ENCODE measurements at regions not wholly inside any gene's neighbourhood (a gene's known extent, or its start where the extent isn't known, plus 50 kb on each side); places are given as distances from the start of the nearest gene placed in this dataset.
"Not testable (repeated sequence)": the region's sequence is repeated elsewhere in the genome, so short reads cannot be mapped to it uniquely, and the experiment has no call there.

DNA sequence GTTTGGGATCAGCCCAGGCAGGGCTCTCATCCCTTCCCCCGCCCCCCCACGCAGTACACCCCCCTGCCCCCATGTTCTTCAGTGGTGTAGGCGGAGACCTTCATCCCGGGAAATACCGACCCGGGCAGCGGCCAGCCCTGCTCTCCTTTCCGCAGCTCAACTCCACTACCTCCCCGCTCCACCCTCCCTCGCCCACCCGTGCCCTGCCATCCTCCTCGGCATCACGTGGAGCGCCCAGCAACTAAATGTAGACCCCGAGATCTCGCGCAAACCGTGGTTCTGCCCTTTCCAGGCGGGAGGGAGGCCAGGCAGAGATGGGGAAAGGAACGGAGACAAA, 1932.2 kb upstream of the DEFB115 start:
- ChIA-PET CTCF (no interaction called here), POLR2A (no interaction called here)
- TF ChIP-seq, protein P1, sequence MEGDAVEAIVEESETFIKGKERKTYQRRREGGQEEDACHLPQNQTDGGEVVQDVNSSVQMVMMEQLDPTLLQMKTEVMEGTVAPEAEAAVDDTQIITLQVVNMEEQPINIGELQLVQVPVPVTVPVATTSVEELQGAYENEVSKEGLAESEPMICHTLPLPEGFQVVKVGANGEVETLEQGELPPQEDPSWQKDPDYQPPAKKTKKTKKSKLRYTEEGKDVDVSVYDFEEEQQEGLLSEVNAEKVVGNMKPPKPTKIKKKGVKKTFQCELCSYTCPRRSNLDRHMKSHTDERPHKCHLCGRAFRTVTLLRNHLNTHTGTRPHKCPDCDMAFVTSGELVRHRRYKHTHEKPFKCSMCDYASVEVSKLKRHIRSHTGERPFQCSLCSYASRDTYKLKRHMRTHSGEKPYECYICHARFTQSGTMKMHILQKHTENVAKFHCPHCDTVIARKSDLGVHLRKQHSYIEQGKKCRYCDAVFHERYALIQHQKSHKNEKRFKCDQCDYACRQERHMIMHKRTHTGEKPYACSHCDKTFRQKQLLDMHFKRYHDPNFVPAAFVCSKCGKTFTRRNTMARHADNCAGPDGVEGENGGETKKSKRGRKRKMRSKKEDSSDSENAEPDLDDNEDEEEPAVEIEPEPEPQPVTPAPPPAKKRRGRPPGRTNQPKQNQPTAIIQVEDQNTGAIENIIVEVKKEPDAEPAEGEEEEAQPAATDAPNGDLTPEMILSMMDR (IDR thresholded peaks at IDR 0.05; ENCODE audit: insufficient read depth, low read depth, low read length), result no peak
- no peak overlapping the region for H3K4me3 ChIP-seq (ENCODE audit: low read depth, low read length)
- H3K36me3 ChIP-seq (ENCODE audit: control insufficient read depth, insufficient read depth, low read length), result no peaks in the 10 kb centered on the region
- H3K27me3 ChIP-seq (ENCODE audit: control insufficient read depth, insufficient read depth, low read length), result no peaks in the 10 kb centered on the region
- no peak for DNase-seq (ENCODE audit: low read depth)

DNA sequence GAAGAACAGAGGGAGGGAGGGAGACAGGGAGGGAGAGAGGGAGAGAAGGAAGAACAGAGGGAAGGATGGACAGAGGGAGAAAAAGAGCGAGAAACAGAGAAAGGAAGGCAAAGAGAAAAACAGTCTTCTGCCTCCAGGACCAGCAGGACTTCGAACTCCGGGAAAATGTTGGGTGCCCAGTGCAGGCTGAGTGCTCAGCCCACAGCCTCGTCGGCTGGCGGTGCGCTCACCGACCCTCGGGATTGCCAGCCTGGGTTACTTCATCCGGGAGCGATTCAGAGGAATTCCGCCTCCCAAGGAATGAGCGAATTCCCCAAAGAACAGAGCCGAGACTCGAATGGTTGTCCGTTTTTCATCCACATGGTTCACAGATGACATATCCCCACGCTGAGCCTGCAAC, 1931.7 kb upstream of the DEFB115 start:
- H3K4me3 ChIP-seq (ENCODE audit: low read depth, low read length); H3K36me3 ChIP-seq (ENCODE audit: control insufficient read depth, insufficient read depth, low read length); POLR2A ChIA-PET; DNase-seq (ENCODE audit: low read depth); H3K27me3 ChIP-seq (ENCODE audit: control insufficient read depth, insufficient read depth, low read length); CTCF ChIA-PET: not testable (repeated sequence)

DNA sequence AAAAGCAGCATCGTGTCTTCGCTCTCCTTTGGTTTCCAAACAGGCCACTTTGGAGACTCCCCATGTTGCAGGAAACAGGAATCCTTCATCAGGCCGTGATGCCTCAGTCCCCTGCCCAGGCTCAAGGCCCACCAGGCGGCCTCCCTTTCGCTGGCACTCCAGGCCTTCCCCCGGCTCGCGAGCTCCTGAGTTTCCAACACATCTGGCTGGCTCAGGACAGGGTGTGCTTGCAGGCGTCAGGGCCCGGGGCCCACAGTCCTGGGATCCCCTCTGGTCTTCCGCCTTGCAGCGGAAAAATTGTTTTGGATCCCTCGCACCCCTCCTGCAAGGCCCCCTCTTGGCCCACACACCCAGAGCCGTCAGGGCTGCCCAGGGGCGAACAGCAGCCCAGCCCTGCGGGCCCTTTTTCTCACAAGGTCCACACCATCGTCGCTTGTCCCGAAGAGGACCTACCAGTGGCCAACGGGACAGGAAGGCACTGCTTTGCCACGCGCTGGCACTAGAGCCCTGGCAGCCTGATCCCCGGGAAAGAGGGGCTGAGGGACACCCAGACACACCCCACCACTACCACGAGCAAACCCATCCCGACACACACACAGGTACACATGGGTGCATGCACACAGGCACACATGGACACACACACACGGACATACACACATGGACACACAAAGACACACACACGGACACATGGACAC, 1930.9 kb upstream of the DEFB115 start:
- Histone ChIP-seq H3K27me3 (ENCODE audit: control insufficient read depth, insufficient read depth, low read length) (no peaks in the 10 kb centered on the region), H3K4me3 (ENCODE audit: low read depth, low read length) (no peak overlapping the region), H3K36me3 (ENCODE audit: control insufficient read depth, insufficient read depth, low read length) (no peaks in the 10 kb centered on the region)
- TF ChIP-seq, protein P1 (IDR thresholded peaks at IDR 0.05; ENCODE audit: insufficient read depth, low read depth, low read length), result no peak
- no peak for DNase-seq (ENCODE audit: low read depth)
- ChIA-PET CTCF (no interaction called here), POLR2A (no interaction called here)

DNA sequence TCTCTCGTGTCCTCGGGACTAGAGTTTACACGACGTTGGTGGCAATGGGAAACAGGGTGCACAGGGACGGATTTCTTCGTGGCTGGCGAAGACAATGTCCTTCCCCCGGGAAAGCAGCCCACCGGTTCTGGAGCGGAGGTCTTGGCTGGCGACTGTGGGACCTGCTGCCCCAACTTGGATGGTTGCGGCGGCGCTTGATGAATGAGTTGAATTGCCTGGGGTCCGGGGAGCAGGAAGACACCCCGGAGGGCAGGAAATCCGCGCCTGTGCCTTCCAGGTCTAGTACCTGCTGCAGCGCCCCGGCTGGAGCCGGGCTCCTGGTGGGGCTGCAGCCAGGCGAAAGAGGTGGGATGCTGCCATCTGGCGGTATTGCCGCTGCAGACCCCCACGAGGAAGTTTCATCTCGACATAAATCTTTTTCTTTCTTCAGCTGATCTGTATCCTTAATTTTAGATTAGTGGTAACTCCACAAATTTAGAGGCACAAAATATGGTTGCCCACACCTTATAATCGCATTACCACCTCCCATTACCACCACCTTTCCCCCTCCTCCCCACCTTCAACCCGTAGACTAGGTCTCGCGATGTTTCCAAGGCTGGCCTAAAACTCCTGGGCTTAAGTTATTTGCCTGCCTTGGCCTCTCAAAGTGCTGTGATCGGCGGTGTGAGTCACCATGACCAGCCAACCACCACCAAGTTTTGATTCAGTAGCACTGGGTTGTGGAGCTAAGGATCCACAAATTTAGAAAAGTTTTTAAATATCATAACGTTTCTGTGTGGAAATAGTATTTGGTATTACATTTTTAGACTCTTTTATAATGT, 1929.7 kb upstream of the DEFB115 start:
- POLR2A ChIA-PET; H3K27me3 ChIP-seq (ENCODE audit: control insufficient read depth, insufficient read depth, low read length); H3K4me3 ChIP-seq (ENCODE audit: low read depth, low read length); H3K36me3 ChIP-seq (ENCODE audit: control insufficient read depth, insufficient read depth, low read length); CTCF ChIA-PET; DNase-seq (ENCODE audit: low read depth): not testable (repeated sequence)

DNA sequence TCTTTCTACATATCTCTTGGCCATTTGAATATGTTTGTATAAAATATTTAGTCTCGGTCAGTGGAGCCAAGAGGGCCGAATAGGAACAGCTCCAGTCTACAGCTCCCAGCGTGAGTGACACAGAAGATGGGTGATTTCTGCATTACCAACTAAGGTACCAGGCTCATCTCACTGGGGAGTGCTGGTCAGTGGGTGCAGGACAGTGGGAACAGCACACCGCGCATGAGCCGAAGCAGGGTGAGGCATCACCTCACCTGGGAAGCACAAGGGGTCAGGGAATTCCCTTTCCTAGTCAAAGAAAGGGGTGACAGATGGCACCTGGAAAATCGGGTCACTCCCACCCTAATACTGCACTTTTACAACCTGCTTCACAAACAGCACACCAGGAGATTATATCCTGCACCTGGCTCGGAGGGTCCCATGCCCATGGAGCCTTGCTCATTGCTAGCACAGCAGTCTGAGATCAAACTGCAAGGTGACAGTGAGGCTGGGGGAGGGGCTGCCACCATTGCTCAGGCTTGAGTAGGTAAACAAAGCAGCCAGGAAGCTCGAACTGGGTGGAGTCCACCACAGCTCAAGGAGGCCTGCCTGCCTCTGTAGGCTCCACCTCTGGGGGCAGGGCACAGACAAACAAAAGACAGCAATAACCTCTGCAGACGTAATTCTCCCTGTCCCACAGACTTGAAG, 1926.9 kb upstream of the DEFB115 start:
- CTCF ChIA-PET, result not testable (repeated sequence)

DNA sequence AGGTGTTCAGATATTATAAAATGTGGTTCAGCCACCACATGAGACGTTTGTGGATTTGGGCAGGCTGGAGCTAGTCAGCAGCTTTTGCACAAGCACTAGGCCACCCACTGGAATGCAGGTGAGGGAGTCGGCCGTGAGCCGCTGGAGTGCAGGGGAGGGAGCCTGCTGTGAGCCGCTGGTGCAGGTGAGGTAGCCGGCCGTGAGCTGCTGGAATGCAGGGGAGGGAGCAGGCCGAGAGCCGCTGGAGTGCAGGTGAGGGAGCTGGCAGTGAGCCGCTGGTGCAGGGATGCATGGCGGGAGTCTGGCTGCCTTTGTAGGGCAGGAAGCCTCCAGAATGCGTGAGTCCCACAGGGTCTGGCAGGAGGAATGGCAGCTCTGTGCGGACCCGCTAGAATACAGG, 1907.6 kb upstream of the DEFB115 start:
- Histone ChIP-seq H3K4me3 (ENCODE audit: low read depth, low read length) (no peak overlapping the region), H3K36me3 (ENCODE audit: control insufficient read depth, insufficient read depth, low read length) (no peaks in the 10 kb centered on the region), H3K27me3 (ENCODE audit: control insufficient read depth, insufficient read depth, low read length) (no peaks in the 10 kb centered on the region)
- TF ChIP-seq, protein P1 (IDR thresholded peaks at IDR 0.05; ENCODE audit: insufficient read depth, low read depth, low read length), result no peak
- POLR2A ChIA-PET, result no interaction called here
- no peak for DNase-seq (ENCODE audit: low read depth)
- CTCF ChIA-PET, result no interaction called here

More for the DNA sequence above, 1926.9 kb upstream of the DEFB115 start:
- H3K27me3 ChIP-seq (ENCODE audit: control insufficient read depth, insufficient read depth, low read length); H3K36me3 ChIP-seq (ENCODE audit: control insufficient read depth, insufficient read depth, low read length); H3K4me3 ChIP-seq (ENCODE audit: low read depth, low read length); DNase-seq (ENCODE audit: low read depth); POLR2A ChIA-PET: not testable (repeated sequence)

DNA sequence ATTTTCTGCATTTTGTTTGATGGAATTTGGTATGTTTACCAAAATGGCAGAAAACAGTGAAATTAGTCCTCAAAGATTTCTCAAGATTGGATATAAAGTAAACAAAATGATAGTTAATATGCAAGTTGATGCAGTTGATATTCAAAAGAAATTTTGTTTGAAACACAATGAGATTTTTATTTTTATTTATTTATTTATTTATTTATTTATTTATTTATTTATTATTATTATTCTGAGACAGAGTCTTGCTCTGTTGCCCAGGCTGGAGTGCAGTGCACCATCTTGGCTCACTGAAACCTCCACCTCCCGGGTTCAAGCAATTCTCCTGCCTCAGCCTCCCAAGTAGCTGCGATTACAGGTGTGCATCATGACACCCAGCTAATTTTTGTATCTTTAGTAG, 1881.5 kb upstream of the DEFB115 start:
- H3K36me3 ChIP-seq (ENCODE audit: control insufficient read depth, insufficient read depth, low read length); H3K27me3 ChIP-seq (ENCODE audit: control insufficient read depth, insufficient read depth, low read length); POLR2A ChIA-PET; H3K4me3 ChIP-seq (ENCODE audit: low read depth, low read length); DNase-seq (ENCODE audit: low read depth); CTCF ChIA-PET: not testable (repeated sequence)

DNA sequence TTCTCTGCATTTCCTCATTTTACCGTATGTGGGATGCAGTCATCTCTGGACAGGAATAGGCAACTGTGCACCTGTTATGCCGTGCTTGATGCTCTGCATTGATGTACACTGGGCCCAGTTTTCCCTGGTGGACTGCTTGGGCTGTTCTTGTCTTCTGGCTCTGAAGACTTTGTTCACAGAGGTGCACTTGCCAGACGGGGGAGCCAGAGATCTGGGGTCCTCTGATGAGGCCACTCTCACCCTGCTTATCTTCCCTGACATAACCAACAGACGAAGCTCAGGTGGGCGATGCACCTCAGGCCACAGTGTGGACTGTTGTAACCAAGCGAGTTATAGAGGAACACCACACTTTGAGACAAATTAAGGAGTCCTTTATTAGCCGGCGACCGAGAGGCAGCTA, 1864.6 kb upstream of the DEFB115 start:
- H3K36me3 ChIP-seq (ENCODE audit: control insufficient read depth, insufficient read depth, low read length); POLR2A ChIA-PET; CTCF ChIA-PET; DNase-seq (ENCODE audit: low read depth); H3K4me3 ChIP-seq (ENCODE audit: low read depth, low read length); H3K27me3 ChIP-seq (ENCODE audit: control insufficient read depth, insufficient read depth, low read length): not testable (repeated sequence)
